Stimulated activated CD4-positive, alpha-beta T cell treated with anti-CD3 and anti-CD28 coated beads, Interleukin-15, amount 100 ng/mL, for 24 hours (primary cell): ENCODE measurements at regions not wholly inside any gene's neighbourhood (a gene's known extent, or its start where the extent isn't known, plus 50 kb on each side); places are given as distances from the start of the nearest gene placed in this dataset.
"Not testable (repeated sequence)": the region's sequence is repeated elsewhere in the genome, so short reads cannot be mapped to it uniquely, and the experiment has no call there.

ENCODE experiments used
- DNase-seq: peaks from one replicate; pipeline ENCODE4 v3.0.0-alpha.2; 2020

DNA sequence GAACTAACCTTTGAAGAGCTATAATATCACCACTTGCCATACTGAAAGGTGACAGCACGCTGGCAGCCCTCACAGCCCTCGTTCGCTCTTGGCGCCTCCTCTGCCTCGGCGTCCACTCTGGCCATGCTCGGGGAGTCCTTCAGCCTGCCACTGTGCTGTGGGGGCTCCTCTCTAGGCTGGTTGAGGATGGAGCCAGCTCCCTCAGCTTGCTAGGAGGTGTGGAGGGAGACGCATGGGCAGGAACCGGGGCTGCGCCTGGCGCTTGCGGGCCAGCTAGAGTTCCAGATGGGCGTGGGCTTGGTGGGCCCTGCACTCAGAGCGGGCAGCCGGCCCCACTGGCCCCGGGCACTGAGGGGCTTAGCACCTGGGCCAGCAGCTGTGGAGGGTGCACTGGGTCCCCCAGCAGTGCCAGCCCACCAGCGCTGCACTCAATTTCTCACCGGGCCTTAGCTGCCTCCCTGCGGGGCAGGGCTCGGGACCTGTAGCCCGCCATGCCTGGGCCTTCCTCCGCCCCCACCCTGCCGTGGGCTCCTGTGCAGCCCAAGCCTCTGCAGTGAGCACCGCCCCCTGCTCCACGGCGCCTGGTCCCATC lies 329.7 kb downstream of the LMBRD1 start:
- DNase-seq = no peak

- no peak for DNase-seq
Measured at GRCh38 chr6:69465866-69466265, 330.9 kb downstream of the LMBRD1 start.

DNA sequence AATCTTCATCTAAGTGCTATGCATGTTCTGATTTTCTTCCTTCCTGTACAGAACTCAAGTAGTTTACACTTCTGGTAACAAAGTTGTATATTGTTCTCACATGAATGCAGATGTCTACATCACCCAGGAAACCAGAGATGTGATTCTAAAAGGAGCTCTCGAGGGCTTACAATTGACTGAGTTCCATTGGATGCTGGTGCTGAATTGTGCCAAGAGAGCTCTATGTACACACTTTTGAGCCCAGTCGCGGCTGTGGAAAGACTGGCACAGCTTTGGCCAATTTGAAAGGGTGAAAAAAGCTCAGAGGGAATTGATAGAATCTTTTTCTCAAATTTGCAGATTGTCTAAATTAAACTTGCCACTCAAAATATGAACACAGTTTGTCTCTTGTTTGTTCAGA lies 340.7 kb downstream of the LMBRD1 start:
- no peak for DNase-seq

DNA sequence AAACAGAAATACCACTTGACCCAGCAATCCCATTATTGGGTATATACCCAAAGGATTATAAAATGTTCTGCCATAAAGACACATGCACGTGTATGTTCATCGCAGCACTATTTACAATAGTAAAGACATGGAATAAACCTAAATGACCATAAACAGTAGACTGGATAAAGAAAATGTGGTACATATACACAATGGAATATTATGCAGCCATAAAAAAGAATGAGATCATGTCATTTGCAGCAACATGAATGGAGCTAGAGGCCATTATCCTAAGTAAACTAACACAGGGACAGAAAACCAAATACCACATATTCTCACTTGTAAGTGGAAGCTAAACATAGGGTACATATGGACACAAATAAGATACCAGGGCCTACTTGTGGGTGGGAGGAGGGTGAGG lies 342.2 kb downstream of the LMBRD1 start:
- not testable (repeated sequence) for DNase-seq

GRCh38 chr6:69450493-69450892 lies 346.3 kb downstream of the LMBRD1 start:
- DNase-seq = not testable (repeated sequence)

DNA sequence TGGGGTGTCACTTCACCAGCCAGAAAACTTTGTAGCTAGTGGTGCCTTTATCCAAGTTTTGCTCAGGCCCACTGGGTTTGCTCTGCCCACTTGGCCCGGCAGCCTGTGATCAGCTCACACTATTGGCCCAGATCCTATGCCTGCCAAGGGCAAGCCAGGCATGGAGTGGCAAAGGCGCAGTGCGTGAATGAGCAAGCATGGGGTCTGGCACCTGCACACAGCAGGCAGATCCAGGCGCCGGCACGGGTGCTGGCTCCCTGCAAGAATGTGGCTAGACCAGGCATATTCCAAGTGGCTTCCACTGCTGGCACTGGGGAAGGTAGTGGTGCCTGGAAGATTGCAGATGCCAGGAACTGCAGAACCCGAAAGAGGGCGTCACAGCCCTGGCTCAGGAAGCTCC lies 346.9 kb downstream of the LMBRD1 start:
- DNase-seq = no peak
